ENCODE measurements at regions not wholly inside any gene's neighbourhood (a gene's known extent, or its start where the extent isn't known, plus 50 kb on each side); places are given as distances from the start of the nearest gene placed in this dataset.

DNA sequence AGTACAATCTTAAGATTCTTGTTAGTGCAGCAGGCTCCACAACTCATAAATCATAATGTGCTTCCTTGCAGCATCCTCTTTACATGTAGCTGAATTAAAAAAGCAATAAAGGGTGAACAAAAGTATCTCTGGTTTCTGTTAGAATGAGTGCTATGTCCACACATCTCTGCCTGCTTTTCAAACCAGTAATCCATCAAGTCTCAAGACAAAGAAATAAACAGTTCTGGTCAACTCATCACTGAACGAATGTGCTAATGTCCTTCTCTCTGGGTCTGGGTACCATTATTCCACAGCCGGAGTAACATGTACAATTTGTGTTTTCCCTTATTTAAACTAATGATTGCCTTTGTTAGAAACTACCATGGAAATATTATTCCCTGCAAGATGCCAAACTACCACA, 273.0 kb upstream of the USP15 start:
- Histone ChIP-seq H3K27ac (no peak overlapping the region), H3K9ac (no peak overlapping the region), H3K36me3 (ENCODE audit: low read depth) (no peaks in the 10 kb centered on the region), H3K4me2 (ENCODE audit: unreplicated experiment) (no peak overlapping the region), H3K4me1 (ENCODE audit: insufficient read depth) (no peaks in the 10 kb centered on the region), H3F3A (ENCODE audit: insufficient read depth) (no peaks in the 10 kb centered on the region), H3K4me3 (no peak overlapping the region), H3K9me2 (ENCODE audit: insufficient read depth) (no peaks in the 10 kb centered on the region), H3K27me3 (replicated peaks; ENCODE audit: insufficient read depth) (no peaks in the 10 kb centered on the region), H2AFZ (no peak overlapping the region), H3K9me3 (ENCODE audit: low read depth) (no peaks in the 10 kb centered on the region), H4K20me1 (ENCODE audit: insufficient read depth) (no peaks in the 10 kb centered on the region), H3K79me2 (ENCODE audit: insufficient read depth) (no peaks in the 10 kb centered on the region)
- 74 to 88% methylated on average over 2 of the region's 2 CpGs for WGBS, 2 experiments (ENCODE audit: low coverage in 1 of 2, low lambda C conversion rate in 2 of 2, missing lambda C conversion rate in 2 of 2)
- in situ Hi-C loops (cut with MboI) = no loop called here
- DNase-seq = no peak
- no peak for TF ChIP-seq EZH2phosphoT487 (IDR thresholded peaks at IDR 0.05; ENCODE audit: insufficient read depth, low read depth)

- DNase-seq = no peak
- Histone ChIP-seq H2AFZ (no peak overlapping the region), H4K20me1 (ENCODE audit: insufficient read depth) (no peaks in the 10 kb centered on the region), H3K9me3 (ENCODE audit: low read depth) (no peaks in the 10 kb centered on the region), H3K27me3 (replicated peaks; ENCODE audit: insufficient read depth) (no peaks in the 10 kb centered on the region), H3K9me2 (ENCODE audit: insufficient read depth) (no peaks in the 10 kb centered on the region), H3K27ac (no peak overlapping the region), H3K4me1 (ENCODE audit: insufficient read depth) (no peaks in the 10 kb centered on the region), H3K9ac (no peak overlapping the region), H3K36me3 (ENCODE audit: low read depth) (no peaks in the 10 kb centered on the region), H3K79me2 (ENCODE audit: insufficient read depth) (no peaks in the 10 kb centered on the region), H3F3A (ENCODE audit: insufficient read depth) (no peaks in the 10 kb centered on the region), H3K4me3 (no peak overlapping the region), H3K4me2 (ENCODE audit: unreplicated experiment) (no peak overlapping the region)
- in situ Hi-C loops (cut with MboI) = no loop called here
- 6 to 7% methylated on average over 3 of the region's 3 CpGs for WGBS, 2 experiments (ENCODE audit: low coverage in 1 of 2, low lambda C conversion rate in 2 of 2, missing lambda C conversion rate in 2 of 2)
- TF ChIP-seq EZH2 (IDR thresholded peaks at IDR 0.05; ENCODE audit: insufficient read depth, poor library complexity, severe bottlenecking) (no peak), EZH2phosphoT487 (IDR thresholded peaks at IDR 0.05; ENCODE audit: insufficient read depth, low read depth) (no peak)
These were observed 268.5 kb upstream of the USP15 start for GRCh38 chr12:61991661-61992060.

DNA sequence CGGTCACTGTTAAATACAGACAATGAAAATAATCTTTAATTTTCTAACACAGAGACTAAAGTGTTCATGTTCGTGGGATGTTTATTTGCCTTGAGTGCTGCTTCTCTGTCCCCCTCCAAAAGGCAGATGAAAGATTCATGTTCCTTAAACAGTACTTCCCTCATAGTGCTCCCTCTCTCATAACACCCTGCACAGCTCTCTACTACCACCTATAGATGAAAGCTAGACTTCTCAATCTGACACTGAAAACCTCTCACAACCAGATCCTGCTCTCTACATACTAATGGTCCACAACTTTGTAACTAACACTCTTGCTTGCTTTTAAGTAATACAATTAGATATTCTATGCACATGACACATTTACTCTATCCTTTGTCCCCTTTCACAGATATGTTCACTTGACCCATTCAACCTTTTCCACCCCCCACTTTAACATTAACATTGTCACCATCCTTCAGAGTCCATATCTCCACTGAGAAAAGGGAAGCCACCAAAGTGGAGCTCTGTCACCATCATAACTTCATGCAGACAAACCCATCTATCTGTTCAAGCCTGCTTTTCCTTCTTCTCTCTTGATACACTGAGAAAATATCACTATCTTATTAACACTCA, 266.4 kb upstream of the USP15 start:
- WGBS, 2 experiments (ENCODE audit: low coverage in 1 of 2, low lambda C conversion rate in 2 of 2, missing lambda C conversion rate in 2 of 2) = 24 to 29% methylated on average over 2 of the region's 2 CpGs
- Histone ChIP-seq H3K9me3 (ENCODE audit: low read depth) (no peaks in the 10 kb centered on the region), H3K4me3 (no peak overlapping the region), H3K27me3 (replicated peaks; ENCODE audit: insufficient read depth) (no peaks in the 10 kb centered on the region), H3K9me2 (ENCODE audit: insufficient read depth) (no peaks in the 10 kb centered on the region), H3F3A (ENCODE audit: insufficient read depth) (no peaks in the 10 kb centered on the region), H3K27ac (no peak overlapping the region), H4K20me1 (ENCODE audit: insufficient read depth) (no peaks in the 10 kb centered on the region), H3K9ac (no peak overlapping the region), H3K79me2 (ENCODE audit: insufficient read depth) (no peaks in the 10 kb centered on the region), H3K4me1 (ENCODE audit: insufficient read depth) (no peaks in the 10 kb centered on the region), H2AFZ (no peak overlapping the region), H3K4me2 (ENCODE audit: unreplicated experiment) (no peak overlapping the region), H3K36me3 (ENCODE audit: low read depth) (no peaks in the 10 kb centered on the region)
- TF ChIP-seq EZH2 (IDR thresholded peaks at IDR 0.05; ENCODE audit: insufficient read depth, poor library complexity, severe bottlenecking) = no peak
- no peak for TF ChIP-seq EZH2phosphoT487 (IDR thresholded peaks at IDR 0.05; ENCODE audit: insufficient read depth, low read depth)
- DNase-seq = peak; percentile 58
- in situ Hi-C loops (cut with MboI) = no loop called here

GRCh38 chr12:61996717-61997116, 263.5 kb upstream of the USP15 start:
- Histone ChIP-seq H3K27me3 (replicated peaks; ENCODE audit: insufficient read depth) (no peaks in the 10 kb centered on the region), H3K79me2 (ENCODE audit: insufficient read depth) (no peaks in the 10 kb centered on the region), H3K36me3 (ENCODE audit: low read depth) (no peaks in the 10 kb centered on the region), H3K27ac (no peak overlapping the region), H2AFZ (no peak overlapping the region), H3K4me1 (ENCODE audit: insufficient read depth) (no peaks in the 10 kb centered on the region), H3K9me2 (ENCODE audit: insufficient read depth) (no peaks in the 10 kb centered on the region), H4K20me1 (ENCODE audit: insufficient read depth) (no peaks in the 10 kb centered on the region), H3K9me3 (ENCODE audit: low read depth) (no peaks in the 10 kb centered on the region), H3K4me2 (ENCODE audit: unreplicated experiment) (no peak overlapping the region), H3K9ac (no peak overlapping the region), H3K4me3 (no peak overlapping the region), H3F3A (ENCODE audit: insufficient read depth) (no peaks in the 10 kb centered on the region)
- no peak for DNase-seq
- in situ Hi-C loops (cut with MboI) = no loop called here
- TF ChIP-seq EZH2phosphoT487 (IDR thresholded peaks at IDR 0.05; ENCODE audit: insufficient read depth, low read depth) (no peak), EZH2 (IDR thresholded peaks at IDR 0.05; ENCODE audit: insufficient read depth, poor library complexity, severe bottlenecking) (no peak)
- 61 to 73% methylated on average over 1 of the region's 1 CpG for WGBS, 2 experiments (ENCODE audit: low coverage in 1 of 2, low lambda C conversion rate in 2 of 2, missing lambda C conversion rate in 2 of 2)

- Histone ChIP-seq H3K27me3 (replicated peaks; ENCODE audit: insufficient read depth) (no peaks in the 10 kb centered on the region), H3K79me2 (ENCODE audit: insufficient read depth) (no peaks in the 10 kb centered on the region), H3K9ac (no peak overlapping the region), H3K36me3 (ENCODE audit: low read depth) (no peaks in the 10 kb centered on the region), H3K4me3 (no peak overlapping the region), H3K27ac (no peak overlapping the region), H3K9me3 (ENCODE audit: low read depth) (no peaks in the 10 kb centered on the region), H3K4me2 (ENCODE audit: unreplicated experiment) (no peak overlapping the region), H4K20me1 (ENCODE audit: insufficient read depth) (no peaks in the 10 kb centered on the region), H2AFZ (no peak overlapping the region), H3F3A (ENCODE audit: insufficient read depth) (no peaks in the 10 kb centered on the region), H3K9me2 (ENCODE audit: insufficient read depth) (no peaks in the 10 kb centered on the region), H3K4me1 (ENCODE audit: insufficient read depth) (no peaks in the 10 kb centered on the region)
- no peak for TF ChIP-seq EZH2 (IDR thresholded peaks at IDR 0.05; ENCODE audit: insufficient read depth, poor library complexity, severe bottlenecking)
- no peak for TF ChIP-seq EZH2phosphoT487 (IDR thresholded peaks at IDR 0.05; ENCODE audit: insufficient read depth, low read depth)
- WGBS, 2 experiments (ENCODE audit: low coverage in 1 of 2, low lambda C conversion rate in 2 of 2, missing lambda C conversion rate in 2 of 2) = 25 to 35% methylated on average over 2 of the region's 2 CpGs
- in situ Hi-C loops (cut with MboI) = no loop called here
- DNase-seq = no peak
These were observed 261.4 kb upstream of the USP15 start for GRCh38 chr12:61998791-61999190.
